Adrenal gland (tissue), 5 donors: ENCODE measurements at regions not wholly inside any gene's neighbourhood (a gene's known extent, or its start where the extent isn't known, plus 50 kb on each side); places are given as distances from the start of the nearest gene placed in this dataset.
"Not testable (repeated sequence)": the region's sequence is repeated elsewhere in the genome, so short reads cannot be mapped to it uniquely, and the experiment has no call there.

Experiments used
- POLR2A ChIP-seq, 2 donors: fragments of 450-650 bp; IDR thresholded peaks; one replicate each; pipeline ENCODE4 v1.6.1; 2017; ENCODE audit warnings: antibody characterized with exemption in 2 of 2, mild to moderate bottlenecking in 2 of 2, moderate library complexity in 1 of 2
- TF ChIP-seq, protein P1 (sequence below), 6 experiments: fragments of 450-650 bp in 4 of 6; fragments of 200-600 bp in 2 of 6; sonication (generic) in 1 of 6; IDR thresholded peaks; 1 replicate in 5 of 6; 2 replicates in 1 of 6; pipeline versions ENCODE4 v1.5.1 to v1.8.0; 2016 to 2021; ENCODE audit warnings: antibody characterized with exemption in 6 of 6, mild to moderate bottlenecking in 2 of 6, moderate library complexity in 1 of 6
- donor health status: DM: no; HTN: no; CAD: no.

- TF ChIP-seq, protein P1, sequence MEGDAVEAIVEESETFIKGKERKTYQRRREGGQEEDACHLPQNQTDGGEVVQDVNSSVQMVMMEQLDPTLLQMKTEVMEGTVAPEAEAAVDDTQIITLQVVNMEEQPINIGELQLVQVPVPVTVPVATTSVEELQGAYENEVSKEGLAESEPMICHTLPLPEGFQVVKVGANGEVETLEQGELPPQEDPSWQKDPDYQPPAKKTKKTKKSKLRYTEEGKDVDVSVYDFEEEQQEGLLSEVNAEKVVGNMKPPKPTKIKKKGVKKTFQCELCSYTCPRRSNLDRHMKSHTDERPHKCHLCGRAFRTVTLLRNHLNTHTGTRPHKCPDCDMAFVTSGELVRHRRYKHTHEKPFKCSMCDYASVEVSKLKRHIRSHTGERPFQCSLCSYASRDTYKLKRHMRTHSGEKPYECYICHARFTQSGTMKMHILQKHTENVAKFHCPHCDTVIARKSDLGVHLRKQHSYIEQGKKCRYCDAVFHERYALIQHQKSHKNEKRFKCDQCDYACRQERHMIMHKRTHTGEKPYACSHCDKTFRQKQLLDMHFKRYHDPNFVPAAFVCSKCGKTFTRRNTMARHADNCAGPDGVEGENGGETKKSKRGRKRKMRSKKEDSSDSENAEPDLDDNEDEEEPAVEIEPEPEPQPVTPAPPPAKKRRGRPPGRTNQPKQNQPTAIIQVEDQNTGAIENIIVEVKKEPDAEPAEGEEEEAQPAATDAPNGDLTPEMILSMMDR (IDR thresholded peaks at IDR 0.05) = not testable (repeated sequence)
- TF ChIP-seq POLR2A (IDR thresholded peaks at IDR 0.05) = not testable (repeated sequence)
Measured at GRCh38 chr2:126989064-126989463, 90.4 kb downstream of the TEX51 start.
